ENCODE measurements at regions not wholly inside any gene's neighbourhood (a gene's known extent, or its start where the extent isn't known, plus 50 kb on each side); places are given as distances from the start of the nearest gene placed in this dataset.

DNA sequence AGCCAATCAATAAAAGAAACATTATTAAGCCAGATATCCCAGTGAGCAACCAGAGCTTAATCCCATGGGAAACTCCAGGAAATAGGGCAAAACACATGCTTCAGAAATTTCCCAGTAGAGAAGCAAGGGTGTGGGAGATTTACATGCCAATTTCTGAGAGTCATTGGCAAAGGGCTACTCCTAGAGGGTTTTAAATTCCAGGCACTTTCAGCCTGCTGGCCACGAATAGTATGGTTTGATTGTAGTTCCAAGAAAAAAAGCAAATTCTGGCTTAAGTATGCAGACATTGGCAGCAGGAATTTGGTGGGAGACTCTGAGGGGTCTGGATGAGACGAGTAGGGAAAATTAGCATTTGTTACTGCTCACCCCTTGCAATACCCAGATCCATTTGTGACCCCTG is 402.1 kb upstream of the SUCLG2 start:
- no peak overlapping the region for H3K27ac Mint-ChIP-seq
- no peak overlapping the region for H3K4me3 Mint-ChIP-seq
- H3K36me3 Mint-ChIP-seq, result no peaks in the 10 kb centered on the region
- H3K9me3 Mint-ChIP-seq, result peaks cover 0 to 5% (median 3%) of the 10 kb centered on the region in 3 donors
- no peaks in the 10 kb centered on the region for H3K27me3 Mint-ChIP-seq
- no peaks in the 10 kb centered on the region for H3K4me1 Mint-ChIP-seq

GRCh38 chr3:68055215-68055614 is 400.8 kb upstream of the SUCLG2 start:
- Mint-ChIP-seq H3K27me3 (no peaks in the 10 kb centered on the region), H3K27ac (no peak overlapping the region), H3K4me3 (no peak overlapping the region), H3K4me1 (no peaks in the 10 kb centered on the region), H3K36me3 (no peaks in the 10 kb centered on the region), H3K9me3 (peaks cover 0 to 5% (median 3%) of the 10 kb centered on the region in 3 donors)

- no peak overlapping the region for H3K4me3 Mint-ChIP-seq
- H3K27ac Mint-ChIP-seq, result no peak overlapping the region
- peaks cover 0 to 3% (median 1%) of the 10 kb centered on the region in 3 donors for H3K9me3 Mint-ChIP-seq
- no peaks in the 10 kb centered on the region for H3K36me3 Mint-ChIP-seq
- no peaks in the 10 kb centered on the region for H3K4me1 Mint-ChIP-seq
- H3K27me3 Mint-ChIP-seq, result no peaks in the 10 kb centered on the region
Measured at GRCh38 chr3:68049776-68050175, 395.4 kb upstream of the SUCLG2 start.

GRCh38 chr3:68045976-68046375 is 391.6 kb upstream of the SUCLG2 start:
- no peaks in the 10 kb centered on the region for H3K36me3 Mint-ChIP-seq
- no peaks in the 10 kb centered on the region for H3K27me3 Mint-ChIP-seq
- no peaks in the 10 kb centered on the region for H3K4me1 Mint-ChIP-seq
- no peaks in the 10 kb centered on the region for H3K9me3 Mint-ChIP-seq
- H3K27ac Mint-ChIP-seq, result no peak overlapping the region
- peak overlapping the region in 1 of 4 donors; percentile 3 for H3K4me3 Mint-ChIP-seq

- Mint-ChIP-seq H3K36me3 (no peaks in the 10 kb centered on the region), H3K27ac (no peak overlapping the region), H3K9me3 (no peaks in the 10 kb centered on the region), H3K4me1 (no peaks in the 10 kb centered on the region), H3K4me3 (no peak overlapping the region), H3K27me3 (peaks cover 4% of the 10 kb centered on the region)
Measured at GRCh38 chr3:68033867-68034266, 379.5 kb upstream of the SUCLG2 start.

GRCh38 chr3:68032209-68032608 is 377.8 kb upstream of the SUCLG2 start:
- Mint-ChIP-seq H3K27me3 (peaks cover 4% of the 10 kb centered on the region), H3K9me3 (no peaks in the 10 kb centered on the region), H3K4me3 (no peak overlapping the region), H3K27ac (no peak overlapping the region), H3K36me3 (no peaks in the 10 kb centered on the region), H3K4me1 (no peaks in the 10 kb centered on the region)

- no peaks in the 10 kb centered on the region for H3K9me3 Mint-ChIP-seq
- no peaks in the 10 kb centered on the region for H3K36me3 Mint-ChIP-seq
- H3K27ac Mint-ChIP-seq, result no peak overlapping the region
- H3K4me3 Mint-ChIP-seq, result no peak overlapping the region
- peaks cover 2% of the 10 kb centered on the region for H3K27me3 Mint-ChIP-seq
- H3K4me1 Mint-ChIP-seq, result no peaks in the 10 kb centered on the region
Measured at GRCh38 chr3:68025189-68025588, 370.8 kb upstream of the SUCLG2 start.

- Mint-ChIP-seq H3K27ac (no peak overlapping the region), H3K4me3 (no peak overlapping the region), H3K27me3 (peaks cover 5% of the 10 kb centered on the region), H3K36me3 (no peaks in the 10 kb centered on the region), H3K4me1 (no peaks in the 10 kb centered on the region), H3K9me3 (no peaks in the 10 kb centered on the region)
Measured at GRCh38 chr3:68019876-68020275, 365.5 kb upstream of the SUCLG2 start.

DNA sequence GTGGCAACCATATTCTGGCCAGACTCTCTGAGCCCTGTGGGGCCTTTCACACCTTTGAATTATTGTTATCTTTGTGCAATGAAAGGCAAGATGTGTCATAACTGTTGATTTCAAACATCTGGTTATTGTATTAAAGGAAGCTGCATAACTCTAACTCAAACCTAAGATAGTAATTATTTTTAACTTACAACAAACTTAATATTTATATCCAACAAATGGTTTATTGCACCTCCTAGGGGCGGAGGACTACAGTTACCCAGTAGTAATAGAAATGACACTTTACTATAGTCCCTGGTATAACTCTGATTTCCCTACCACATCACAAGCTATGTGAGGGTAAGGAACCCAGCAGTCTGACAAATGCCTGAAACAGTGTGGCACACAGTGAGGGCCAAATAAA is 363.9 kb upstream of the SUCLG2 start:
- H3K9me3 Mint-ChIP-seq, result no peaks in the 10 kb centered on the region
- H3K27ac Mint-ChIP-seq, result no peak overlapping the region
- H3K4me3 Mint-ChIP-seq, result no peak overlapping the region
- no peaks in the 10 kb centered on the region for H3K4me1 Mint-ChIP-seq
- peaks cover 3% of the 10 kb centered on the region for H3K27me3 Mint-ChIP-seq
- H3K36me3 Mint-ChIP-seq, result no peaks in the 10 kb centered on the region

- Mint-ChIP-seq H3K27me3 (peaks cover 3% of the 10 kb centered on the region), H3K27ac (no peak overlapping the region), H3K9me3 (no peaks in the 10 kb centered on the region), H3K4me1 (no peaks in the 10 kb centered on the region), H3K36me3 (no peaks in the 10 kb centered on the region), H3K4me3 (no peak overlapping the region)
Measured at GRCh38 chr3:68017069-68017468, 362.7 kb upstream of the SUCLG2 start.

GRCh38 chr3:68009900-68010299 is 355.5 kb upstream of the SUCLG2 start:
- Mint-ChIP-seq H3K9me3 (no peaks in the 10 kb centered on the region), H3K4me1 (peaks cover 0 to 1% (median 0%) of the 10 kb centered on the region in 3 donors), H3K27me3 (peaks cover 16% of the 10 kb centered on the region), H3K4me3 (no peak overlapping the region), H3K27ac (no peak overlapping the region), H3K36me3 (peaks cover 2% of the 10 kb centered on the region)

DNA sequence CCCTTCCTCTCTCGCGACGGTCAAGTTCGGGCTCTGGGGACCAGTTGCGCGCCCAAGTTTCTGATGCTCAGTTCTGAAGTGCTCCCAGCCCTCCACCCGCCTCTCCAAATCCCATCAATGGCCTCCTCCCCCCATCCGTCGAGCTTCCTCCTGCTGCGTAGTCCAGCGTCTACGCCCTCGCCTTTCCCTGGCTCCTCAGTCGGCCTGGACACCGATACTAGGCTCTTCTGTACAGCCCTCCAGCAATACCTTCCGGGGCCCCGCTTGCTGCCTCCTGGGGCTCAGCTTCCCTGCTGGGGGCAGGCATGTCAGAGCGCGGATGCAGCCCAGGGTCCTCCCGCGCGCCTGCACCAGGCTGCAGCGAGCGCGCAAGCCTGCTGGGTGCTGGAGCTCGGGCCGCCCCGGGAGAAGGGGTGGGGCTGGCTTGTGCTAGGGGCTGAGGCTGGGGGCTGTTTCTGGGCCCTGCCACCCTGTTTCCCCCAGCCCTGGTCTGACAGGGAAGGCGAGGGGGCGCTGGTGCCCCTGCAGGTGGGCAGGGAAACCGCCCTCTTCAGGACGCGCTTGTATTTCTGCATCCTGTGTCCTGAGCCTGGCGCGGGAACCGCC is 353.3 kb upstream of the SUCLG2 start:
- peaks cover 17% of the 10 kb centered on the region for H3K27me3 Mint-ChIP-seq
- H3K4me1 Mint-ChIP-seq, result peaks cover 0 to 1% (median 0%) of the 10 kb centered on the region in 3 donors

GRCh38 chr3:68006646-68007045 is 352.2 kb upstream of the SUCLG2 start:
- Mint-ChIP-seq H3K27me3 (peaks cover 17% of the 10 kb centered on the region), H3K27ac (no peak overlapping the region), H3K9me3 (peaks cover 0 to 4% (median under 1%) of the 10 kb centered on the region in 3 donors), H3K36me3 (peaks cover 2% of the 10 kb centered on the region), H3K4me3 (no peak overlapping the region), H3K4me1 (peaks cover 0 to 1% (median 0%) of the 10 kb centered on the region in 3 donors)

More for the DNA sequence above, 353.3 kb upstream of the SUCLG2 start:
- H3K9me3 Mint-ChIP-seq, result no peaks in the 10 kb centered on the region
- peak overlapping the region in 2 of 4 donors; percentile 24 to 47 for H3K4me3 Mint-ChIP-seq
- H3K36me3 Mint-ChIP-seq, result peaks cover 2% of the 10 kb centered on the region
- H3K27ac Mint-ChIP-seq, result no peak overlapping the region

- H3K9me3 Mint-ChIP-seq, result peaks cover 0 to 5% (median 4%) of the 10 kb centered on the region in 3 donors
- no peak overlapping the region for H3K27ac Mint-ChIP-seq
- peaks cover 0 to 1% (median 0%) of the 10 kb centered on the region in 3 donors for H3K4me1 Mint-ChIP-seq
- peaks cover 14% of the 10 kb centered on the region for H3K27me3 Mint-ChIP-seq
- peaks cover 2% of the 10 kb centered on the region for H3K36me3 Mint-ChIP-seq
- no peak overlapping the region for H3K4me3 Mint-ChIP-seq
Measured at GRCh38 chr3:68004091-68004490, 349.7 kb upstream of the SUCLG2 start.

- H3K27ac Mint-ChIP-seq, result no peak overlapping the region
- no peaks in the 10 kb centered on the region for H3K4me1 Mint-ChIP-seq
- peaks cover 3% of the 10 kb centered on the region for H3K27me3 Mint-ChIP-seq
- no peak overlapping the region for H3K4me3 Mint-ChIP-seq
- H3K9me3 Mint-ChIP-seq, result peaks cover 2 to 5% (median 4%) of the 10 kb centered on the region in 3 donors
- no peaks in the 10 kb centered on the region for H3K36me3 Mint-ChIP-seq
Measured at GRCh38 chr3:67998281-67998680, 343.9 kb upstream of the SUCLG2 start.

DNA sequence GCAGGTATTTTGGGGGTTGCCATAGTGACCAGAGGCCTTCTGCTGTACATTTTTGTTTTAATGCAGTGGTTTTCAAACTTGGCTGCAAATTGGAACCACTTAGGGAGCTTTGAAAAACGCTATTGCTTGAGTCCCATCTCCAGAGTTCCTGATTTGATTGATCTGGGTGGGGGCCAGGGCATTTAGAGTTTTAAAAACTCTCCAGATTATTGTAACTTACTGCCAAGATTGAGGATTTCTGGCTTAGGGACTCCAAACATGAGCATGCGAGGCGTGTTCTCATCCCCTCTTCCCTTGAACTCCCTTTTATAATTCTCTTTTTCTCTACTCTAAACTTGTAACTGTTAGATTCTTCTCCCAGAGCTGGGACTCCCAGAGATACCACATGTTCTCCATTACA is 340.8 kb upstream of the SUCLG2 start:
- Mint-ChIP-seq H3K4me3 (no peak overlapping the region), H3K36me3 (no peaks in the 10 kb centered on the region), H3K27ac (no peak overlapping the region), H3K4me1 (no peaks in the 10 kb centered on the region), H3K27me3 (peaks cover 3% of the 10 kb centered on the region), H3K9me3 (peaks cover 0 to 2% (median 0%) of the 10 kb centered on the region in 3 donors)

All from IgD-negative memory B cell (primary cell).